ENCODE measurements at regions not wholly inside any gene's neighbourhood (a gene's known extent, or its start where the extent isn't known, plus 50 kb on each side); places are given as distances from the start of the nearest gene placed in this dataset.
"Not testable (repeated sequence)": the region's sequence is repeated elsewhere in the genome, so short reads cannot be mapped to it uniquely, and the experiment has no call there.

GRCh38 chr11:29634244-29634643, 382.6 kb downstream of the KCNA4 start:
- no peak for DNase-seq (ENCODE audit: extremely low read depth, low read depth)

GRCh38 chr11:29629286-29629685, 387.5 kb downstream of the KCNA4 start:
- DNase-seq (ENCODE audit: extremely low read depth, low read depth), result no peak

- DNase-seq (ENCODE audit: extremely low read depth, low read depth), result no peak
Measured at GRCh38 chr11:29628609-29629008, 388.2 kb downstream of the KCNA4 start.

- DNase-seq (ENCODE audit: extremely low read depth, low read depth), result no peak
Measured at GRCh38 chr11:29627541-29627940, 389.3 kb downstream of the KCNA4 start.

GRCh38 chr11:29623144-29623722, 393.6 kb downstream of the KCNA4 start:
- no peak for DNase-seq (ENCODE audit: extremely low read depth, low read depth)

GRCh38 chr11:29616611-29617010, 400.2 kb downstream of the KCNA4 start:
- no peak for DNase-seq (ENCODE audit: extremely low read depth, low read depth)

GRCh38 chr11:29612423-29612822, 404.4 kb downstream of the KCNA4 start:
- DNase-seq (ENCODE audit: extremely low read depth, low read depth), result no peak

GRCh38 chr11:29606330-29607031, 410.3 kb downstream of the KCNA4 start:
- no peak for DNase-seq (ENCODE audit: extremely low read depth, low read depth)

- DNase-seq (ENCODE audit: extremely low read depth, low read depth), result not testable (repeated sequence)
Measured at GRCh38 chr11:29600151-29600575, 416.7 kb downstream of the KCNA4 start.

- DNase-seq (ENCODE audit: extremely low read depth, low read depth), result no peak
Measured at GRCh38 chr11:29584342-29584741, 432.5 kb downstream of the KCNA4 start.

GRCh38 chr11:29578806-29579205, 438.0 kb downstream of the KCNA4 start:
- no peak for DNase-seq (ENCODE audit: extremely low read depth, low read depth)

- no peak for DNase-seq (ENCODE audit: extremely low read depth, low read depth)
Measured at GRCh38 chr11:29564486-29564885, 452.3 kb downstream of the KCNA4 start.

- no peak for DNase-seq (ENCODE audit: extremely low read depth, low read depth)
Measured at GRCh38 chr11:29562183-29562582, 454.6 kb downstream of the KCNA4 start.

- no peak for DNase-seq (ENCODE audit: extremely low read depth, low read depth)
Measured at GRCh38 chr11:29553990-29554389, 462.8 kb downstream of the KCNA4 start.

GRCh38 chr11:29538339-29539036, 478.3 kb downstream of the KCNA4 start:
- no peak for DNase-seq (ENCODE audit: extremely low read depth, low read depth)

- no peak for DNase-seq (ENCODE audit: extremely low read depth, low read depth)
Measured at GRCh38 chr11:29534836-29535235, 482.0 kb downstream of the KCNA4 start.

GRCh38 chr11:29530961-29531360, 485.9 kb downstream of the KCNA4 start:
- DNase-seq (ENCODE audit: extremely low read depth, low read depth), result no peak

GRCh38 chr11:29527391-29527936, 489.4 kb downstream of the KCNA4 start:
- DNase-seq (ENCODE audit: extremely low read depth, low read depth), result peak; percentile 52

GRCh38 chr11:29518389-29519174, 498.2 kb downstream of the KCNA4 start:
- no peak for DNase-seq (ENCODE audit: extremely low read depth, low read depth)

- no peak for DNase-seq (ENCODE audit: extremely low read depth, low read depth)
Measured at GRCh38 chr11:29511394-29511793, 505.4 kb downstream of the KCNA4 start.

GRCh38 chr11:29507376-29507775, 509.5 kb downstream of the KCNA4 start:
- no peak for DNase-seq (ENCODE audit: extremely low read depth, low read depth)
